ENCODE measurements at regions not wholly inside any gene's neighbourhood (a gene's known extent, or its start where the extent isn't known, plus 50 kb on each side); places are given as distances from the start of the nearest gene placed in this dataset.

GRCh38 chr20:58131551-58132142 is 96.8 kb downstream of the ANKRD60 start:
- H3K4me1 Mint-ChIP-seq (ENCODE audit: low read depth) = no peaks in the 10 kb centered on the region
- no peaks in the 10 kb centered on the region for H3K36me3 Mint-ChIP-seq (ENCODE audit: low read depth)

GRCh38 chr20:58131151-58131550 is 97.3 kb downstream of the ANKRD60 start:
- no peak overlapping the region for H3K27ac Mint-ChIP-seq
- H3K4me3 Mint-ChIP-seq = no peak overlapping the region
- no peaks in the 10 kb centered on the region for H3K4me1 Mint-ChIP-seq (ENCODE audit: low read depth)
- H3K27me3 Mint-ChIP-seq = peaks cover 62% of the 10 kb centered on the region
- intact Hi-C loops (cut with micrococcal nuclease) = no loop called here
- H3K36me3 Mint-ChIP-seq (ENCODE audit: low read depth) = no peaks in the 10 kb centered on the region
- H3K9me3 Mint-ChIP-seq = no peaks in the 10 kb centered on the region

More at GRCh38 chr20:58131551-58132142, 96.8 kb downstream of the ANKRD60 start:
- intact Hi-C loops (cut with micrococcal nuclease) = no loop called here
- Mint-ChIP-seq H3K27me3 (peaks cover 62% of the 10 kb centered on the region), H3K27ac (no peak overlapping the region), H3K9me3 (no peaks in the 10 kb centered on the region), H3K4me3 (no peak overlapping the region)

GRCh38 chr20:58130581-58130980 is 97.9 kb downstream of the ANKRD60 start:
- H3K36me3 Mint-ChIP-seq (ENCODE audit: low read depth) = no peaks in the 10 kb centered on the region
- no peak overlapping the region for H3K27ac Mint-ChIP-seq
- no peaks in the 10 kb centered on the region for H3K9me3 Mint-ChIP-seq
- intact Hi-C loops (cut with micrococcal nuclease) = no loop called here
- no peak overlapping the region for H3K4me3 Mint-ChIP-seq
- H3K4me1 Mint-ChIP-seq (ENCODE audit: low read depth) = no peaks in the 10 kb centered on the region
- H3K27me3 Mint-ChIP-seq = peaks cover 60% of the 10 kb centered on the region

- Mint-ChIP-seq H3K9me3 (no peaks in the 10 kb centered on the region), H3K27ac (no peak overlapping the region), H3K36me3 (ENCODE audit: low read depth) (no peaks in the 10 kb centered on the region), H3K4me1 (ENCODE audit: low read depth) (no peaks in the 10 kb centered on the region), H3K4me3 (no peak overlapping the region), H3K27me3 (peaks cover 56% of the 10 kb centered on the region)
- intact Hi-C loops (cut with micrococcal nuclease) = no loop called here
Observed at GRCh38 chr20:58130156-58130555, 98.3 kb downstream of the ANKRD60 start.

- Mint-ChIP-seq H3K9me3 (no peaks in the 10 kb centered on the region), H3K36me3 (ENCODE audit: low read depth) (no peaks in the 10 kb centered on the region), H3K4me3 (no peak overlapping the region), H3K4me1 (ENCODE audit: low read depth) (no peaks in the 10 kb centered on the region), H3K27ac (no peak overlapping the region), H3K27me3 (peaks cover 52% of the 10 kb centered on the region)
- intact Hi-C loops (cut with micrococcal nuclease) = no loop called here
Observed at GRCh38 chr20:58129721-58130151, 98.7 kb downstream of the ANKRD60 start.

GRCh38 chr20:58128635-58129625 is 99.5 kb downstream of the ANKRD60 start:
- no peaks in the 10 kb centered on the region for H3K36me3 Mint-ChIP-seq (ENCODE audit: low read depth)
- intact Hi-C loops (cut with micrococcal nuclease) = no loop called here
- no peaks in the 10 kb centered on the region for H3K9me3 Mint-ChIP-seq
- no peak overlapping the region for H3K4me3 Mint-ChIP-seq
- H3K4me1 Mint-ChIP-seq (ENCODE audit: low read depth) = no peaks in the 10 kb centered on the region
- no peak overlapping the region for H3K27ac Mint-ChIP-seq
- peaks cover 47% of the 10 kb centered on the region for H3K27me3 Mint-ChIP-seq

GRCh38 chr20:58127701-58128111 is 100.7 kb downstream of the ANKRD60 start:
- H3K9me3 Mint-ChIP-seq = no peaks in the 10 kb centered on the region

GRCh38 chr20:58125726-58126125 is 102.7 kb downstream of the ANKRD60 start:
- peaks cover 26% of the 10 kb centered on the region for H3K27me3 Mint-ChIP-seq
- intact Hi-C loops (cut with micrococcal nuclease) = no loop called here
- no peaks in the 10 kb centered on the region for H3K4me1 Mint-ChIP-seq (ENCODE audit: low read depth)
- no peaks in the 10 kb centered on the region for H3K9me3 Mint-ChIP-seq
- H3K27ac Mint-ChIP-seq = no peak overlapping the region
- H3K4me3 Mint-ChIP-seq = no peak overlapping the region
- H3K36me3 Mint-ChIP-seq (ENCODE audit: low read depth) = no peaks in the 10 kb centered on the region

More at GRCh38 chr20:58127701-58128111, 100.7 kb downstream of the ANKRD60 start:
- Mint-ChIP-seq H3K27ac (no peak overlapping the region), H3K36me3 (ENCODE audit: low read depth) (no peaks in the 10 kb centered on the region), H3K4me3 (no peak overlapping the region), H3K27me3 (peaks cover 37% of the 10 kb centered on the region), H3K4me1 (ENCODE audit: low read depth) (no peaks in the 10 kb centered on the region)
- intact Hi-C loops (cut with micrococcal nuclease) = no loop called here

GRCh38 chr20:58117944-58118343 is 110.5 kb downstream of the ANKRD60 start:
- H3K9me3 Mint-ChIP-seq = peaks cover 10% of the 10 kb centered on the region
- H3K36me3 Mint-ChIP-seq (ENCODE audit: low read depth) = no peaks in the 10 kb centered on the region
- H3K27me3 Mint-ChIP-seq = peaks cover 19% of the 10 kb centered on the region
- intact Hi-C loops (cut with micrococcal nuclease) = no loop called here
- H3K4me3 Mint-ChIP-seq = no peak overlapping the region
- H3K4me1 Mint-ChIP-seq (ENCODE audit: low read depth) = no peaks in the 10 kb centered on the region
- no peak overlapping the region for H3K27ac Mint-ChIP-seq

GRCh38 chr20:58116505-58116904 is 111.9 kb downstream of the ANKRD60 start:
- Mint-ChIP-seq H3K36me3 (ENCODE audit: low read depth) (no peaks in the 10 kb centered on the region), H3K27ac (no peak overlapping the region), H3K4me3 (no peak overlapping the region), H3K4me1 (ENCODE audit: low read depth) (no peaks in the 10 kb centered on the region), H3K27me3 (peaks cover 18% of the 10 kb centered on the region), H3K9me3 (peaks cover 10% of the 10 kb centered on the region)
- intact Hi-C loops (cut with micrococcal nuclease) = no loop called here

GRCh38 chr20:58113716-58114115 is 114.7 kb downstream of the ANKRD60 start:
- H3K27ac Mint-ChIP-seq = no peak overlapping the region
- no peaks in the 10 kb centered on the region for H3K36me3 Mint-ChIP-seq (ENCODE audit: low read depth)
- no peaks in the 10 kb centered on the region for H3K4me1 Mint-ChIP-seq (ENCODE audit: low read depth)
- peaks cover 11% of the 10 kb centered on the region for H3K27me3 Mint-ChIP-seq
- H3K9me3 Mint-ChIP-seq = peaks cover 19% of the 10 kb centered on the region
- no peak overlapping the region for H3K4me3 Mint-ChIP-seq
- intact Hi-C loops (cut with micrococcal nuclease) = no loop called here

- H3K27ac Mint-ChIP-seq = no peak overlapping the region
- intact Hi-C loops (cut with micrococcal nuclease) = no loop called here
- H3K36me3 Mint-ChIP-seq (ENCODE audit: low read depth) = no peaks in the 10 kb centered on the region
- H3K4me1 Mint-ChIP-seq (ENCODE audit: low read depth) = no peaks in the 10 kb centered on the region
- H3K27me3 Mint-ChIP-seq = peaks cover 14% of the 10 kb centered on the region
- H3K9me3 Mint-ChIP-seq = peaks cover 14% of the 10 kb centered on the region
- no peak overlapping the region for H3K4me3 Mint-ChIP-seq
Observed at GRCh38 chr20:58112017-58112781, 116.3 kb downstream of the ANKRD60 start.

- Mint-ChIP-seq H3K27ac (no peak overlapping the region), H3K4me1 (ENCODE audit: low read depth) (no peaks in the 10 kb centered on the region), H3K4me3 (no peak overlapping the region), H3K9me3 (peaks cover 10% of the 10 kb centered on the region), H3K27me3 (peaks cover 9% of the 10 kb centered on the region), H3K36me3 (ENCODE audit: low read depth) (no peaks in the 10 kb centered on the region)
- intact Hi-C loops (cut with micrococcal nuclease) = no loop called here
Observed at GRCh38 chr20:58111310-58112016, 117.0 kb downstream of the ANKRD60 start.

All from dendritic cell treated with granulocyte-macrophage colony-stimulating factor and Interleukin-4, amounts not matched to agents 40 ng/mL and 50 ng/mL, for 4 days (primary cell).